ENCODE measurements at regions not wholly inside any gene's neighbourhood (a gene's known extent, or its start where the extent isn't known, plus 50 kb on each side); places are given as distances from the start of the nearest gene placed in this dataset.

- intact Hi-C loops (cut with micrococcal nuclease) = no loop called here
- H3K27me3 Mint-ChIP-seq = no peaks in the 10 kb centered on the region
- H3K9me3 Mint-ChIP-seq = no peaks in the 10 kb centered on the region
- H3K4me3 Mint-ChIP-seq = no peak overlapping the region
- POLR2A ChIA-PET = no interaction called here
- H3K36me3 Mint-ChIP-seq (ENCODE audit: low read depth) = no peaks in the 10 kb centered on the region
- CTCF ChIA-PET = no interaction called here
- H3K27ac Mint-ChIP-seq = no peak overlapping the region
- ATAC-seq (ENCODE audit: low read depth) (no peak), DNase-seq (no peak)
- no peaks in the 10 kb centered on the region for H3K4me1 Mint-ChIP-seq
- TF ChIP-seq CTCF (IDR thresholded peaks at IDR 0.05) = no peak
Observed at GRCh38 chr13:80006940-80007339, 334.0 kb downstream of the SPRY2 start.

GRCh38 chr13:80001510-80001842 is 339.4 kb downstream of the SPRY2 start:
- ATAC-seq (ENCODE audit: low read depth) = no peak

GRCh38 chr13:80000684-80001509 is 340.0 kb downstream of the SPRY2 start:
- DNase-seq (no peak), ATAC-seq (ENCODE audit: low read depth) (no peak)
- TF ChIP-seq CTCF (IDR thresholded peaks at IDR 0.05) = no peak
- Mint-ChIP-seq H3K27ac (no peak overlapping the region), H3K9me3 (no peaks in the 10 kb centered on the region), H3K4me3 (no peak overlapping the region), H3K27me3 (no peaks in the 10 kb centered on the region), H3K36me3 (ENCODE audit: low read depth) (no peaks in the 10 kb centered on the region), H3K4me1 (no peaks in the 10 kb centered on the region)
- intact Hi-C loops (cut with micrococcal nuclease) = no loop called here
- ChIA-PET CTCF (no interaction called here), POLR2A (no interaction called here)

More at GRCh38 chr13:80001510-80001842, 339.4 kb downstream of the SPRY2 start:
- DNase-seq = no peak
- Mint-ChIP-seq H3K36me3 (ENCODE audit: low read depth) (no peaks in the 10 kb centered on the region), H3K4me1 (no peaks in the 10 kb centered on the region), H3K27me3 (no peaks in the 10 kb centered on the region), H3K4me3 (no peak overlapping the region), H3K27ac (no peak overlapping the region), H3K9me3 (no peaks in the 10 kb centered on the region)
- no peak for TF ChIP-seq CTCF (IDR thresholded peaks at IDR 0.05)
- CTCF ChIA-PET = no interaction called here
- intact Hi-C loops (cut with micrococcal nuclease) = no loop called here
- POLR2A ChIA-PET = no interaction called here

GRCh38 chr13:79999601-80000000 is 341.3 kb downstream of the SPRY2 start:
- POLR2A ChIA-PET = no interaction called here
- no peak for ATAC-seq (ENCODE audit: low read depth)

GRCh38 chr13:79998381-79998880 is 342.5 kb downstream of the SPRY2 start:
- H3K36me3 Mint-ChIP-seq (ENCODE audit: low read depth) = no peaks in the 10 kb centered on the region
- H3K4me3 Mint-ChIP-seq = no peak overlapping the region
- CTCF ChIA-PET = no interaction called here
- intact Hi-C loops (cut with micrococcal nuclease) = no loop called here
- H3K9me3 Mint-ChIP-seq = no peaks in the 10 kb centered on the region
- POLR2A ChIA-PET = no interaction called here
- no peaks in the 10 kb centered on the region for H3K27me3 Mint-ChIP-seq
- no peak for DNase-seq
- no peak for ATAC-seq (ENCODE audit: low read depth)
- H3K27ac Mint-ChIP-seq = no peak overlapping the region
- no peak for TF ChIP-seq CTCF (IDR thresholded peaks at IDR 0.05)
- no peaks in the 10 kb centered on the region for H3K4me1 Mint-ChIP-seq

More at GRCh38 chr13:79999601-80000000, 341.3 kb downstream of the SPRY2 start:
- Mint-ChIP-seq H3K27ac (no peak overlapping the region), H3K27me3 (no peaks in the 10 kb centered on the region), H3K9me3 (no peaks in the 10 kb centered on the region), H3K4me3 (no peak overlapping the region), H3K4me1 (no peaks in the 10 kb centered on the region), H3K36me3 (ENCODE audit: low read depth) (no peaks in the 10 kb centered on the region)
- no peak for TF ChIP-seq CTCF (IDR thresholded peaks at IDR 0.05)
- no peak for DNase-seq
- CTCF ChIA-PET = no interaction called here
- intact Hi-C loops (cut with micrococcal nuclease) = no loop called here
